ENCODE measurements at regions not wholly inside any gene's neighbourhood (a gene's known extent, or its start where the extent isn't known, plus 50 kb on each side); places are given as distances from the start of the nearest gene placed in this dataset.

DNA sequence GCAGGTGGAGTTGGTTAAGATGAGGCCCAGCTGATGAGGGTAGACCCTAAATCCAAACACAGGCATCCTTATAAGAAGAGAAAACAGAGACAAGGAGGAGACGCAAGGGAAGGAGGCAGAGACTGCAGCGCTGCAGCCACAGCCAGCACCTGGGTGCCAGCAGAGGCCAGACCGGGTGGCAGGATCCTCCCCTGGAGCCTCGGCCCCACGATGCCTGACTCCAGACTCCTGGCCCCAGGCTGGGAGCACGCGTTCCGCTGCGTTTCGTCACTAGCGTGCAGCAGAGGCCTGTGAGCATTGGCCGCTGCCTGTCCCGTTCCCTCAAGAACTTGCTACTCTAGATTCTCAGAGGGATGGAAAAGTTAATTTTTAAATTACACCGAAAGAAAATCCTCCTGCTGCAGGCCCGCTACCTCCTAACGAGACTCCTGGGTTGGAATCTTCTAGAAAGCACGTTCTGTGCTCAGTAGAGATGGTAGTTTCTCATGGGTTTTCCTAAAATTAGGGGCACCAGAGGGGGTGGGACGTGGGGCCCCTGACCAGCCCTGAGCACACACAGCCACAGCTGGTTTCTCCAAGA lies 57.7 kb upstream of the FBRSL1 start:
- Histone ChIP-seq H3K27me3 (no peaks in the 10 kb centered on the region), H3K4me3 (peak overlapping the region; percentile 1; the same call in 1 of the 2 replicates), H3K4me2 (peak overlapping the region; percentile 96), H3K9ac (peak overlapping the region; percentile 66), H3K27ac (peak overlapping the region; percentile 87), H3K4me1 (peaks cover 100% of the 10 kb centered on the region), H3K9me3 (peaks cover 20% of the 10 kb centered on the region), H4K20me1 (no peaks in the 10 kb centered on the region), H3K36me3 (peaks cover 13% of the 10 kb centered on the region)
- TF ChIP-seq Cebpa-rat (IDR thresholded peaks at IDR 0.05): no peak

DNA sequence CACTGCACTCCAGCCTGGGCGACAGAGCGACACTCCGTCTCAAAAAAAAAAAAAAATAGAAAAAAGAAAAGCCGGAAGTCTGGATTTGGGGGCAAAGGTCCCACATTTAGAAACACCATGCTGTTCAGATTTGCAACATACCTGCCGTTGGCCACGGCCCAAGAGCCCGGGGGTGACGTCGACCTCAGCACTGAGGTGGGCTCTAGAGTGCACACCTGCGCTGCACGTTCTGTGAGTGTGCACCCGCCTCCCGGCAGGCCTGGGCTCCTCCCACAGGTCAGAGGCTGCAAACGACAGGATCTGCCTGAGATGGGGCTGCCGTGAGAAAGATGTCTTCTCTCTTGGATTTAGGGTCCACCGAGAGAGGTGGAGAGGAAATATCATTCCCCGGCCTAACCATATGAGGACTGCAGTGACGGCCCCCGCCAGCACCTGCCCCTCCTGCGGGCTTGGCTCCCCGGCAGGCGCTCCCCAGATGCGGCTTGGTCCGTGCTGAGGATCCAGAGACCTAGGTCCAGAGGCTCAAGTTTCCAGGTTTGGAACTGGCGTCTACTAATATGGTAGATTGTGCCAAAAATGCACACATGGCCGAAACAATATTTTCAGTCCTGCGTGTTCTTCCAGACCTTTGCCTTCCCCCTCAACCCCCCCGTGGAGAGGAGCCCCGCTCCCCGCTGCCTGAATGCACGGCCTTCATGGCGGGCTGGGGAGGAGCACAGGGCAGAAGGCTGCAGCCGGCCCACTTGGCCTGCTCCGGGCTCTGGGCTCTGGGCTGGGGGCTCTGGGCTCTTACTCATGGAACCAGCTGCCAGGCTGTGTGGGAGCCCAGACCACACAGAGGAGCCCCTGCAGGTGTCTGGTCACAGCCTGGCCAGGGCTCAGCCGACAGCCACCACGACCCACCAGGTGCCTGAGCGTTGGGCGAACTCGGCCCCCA lies 58.8 kb upstream of the FBRSL1 start:
- H3K4me3 ChIP-seq: peak overlapping the region; percentile 20; the same call in 1 of the 2 replicates
- peak overlapping the region; percentile 96 for H3K4me2 ChIP-seq
- TF ChIP-seq Cebpa-rat (IDR thresholded peaks at IDR 0.05): no peak
- no peaks in the 10 kb centered on the region for H4K20me1 ChIP-seq
- H3K36me3 ChIP-seq: peaks cover 11% of the 10 kb centered on the region
- H3K9ac ChIP-seq: peak overlapping the region; percentile 66
- no peaks in the 10 kb centered on the region for H3K27me3 ChIP-seq
- peaks cover 98% of the 10 kb centered on the region for H3K4me1 ChIP-seq
- peaks cover 15% of the 10 kb centered on the region for H3K9me3 ChIP-seq
- H3K27ac ChIP-seq: peak overlapping the region; percentile 87

DNA sequence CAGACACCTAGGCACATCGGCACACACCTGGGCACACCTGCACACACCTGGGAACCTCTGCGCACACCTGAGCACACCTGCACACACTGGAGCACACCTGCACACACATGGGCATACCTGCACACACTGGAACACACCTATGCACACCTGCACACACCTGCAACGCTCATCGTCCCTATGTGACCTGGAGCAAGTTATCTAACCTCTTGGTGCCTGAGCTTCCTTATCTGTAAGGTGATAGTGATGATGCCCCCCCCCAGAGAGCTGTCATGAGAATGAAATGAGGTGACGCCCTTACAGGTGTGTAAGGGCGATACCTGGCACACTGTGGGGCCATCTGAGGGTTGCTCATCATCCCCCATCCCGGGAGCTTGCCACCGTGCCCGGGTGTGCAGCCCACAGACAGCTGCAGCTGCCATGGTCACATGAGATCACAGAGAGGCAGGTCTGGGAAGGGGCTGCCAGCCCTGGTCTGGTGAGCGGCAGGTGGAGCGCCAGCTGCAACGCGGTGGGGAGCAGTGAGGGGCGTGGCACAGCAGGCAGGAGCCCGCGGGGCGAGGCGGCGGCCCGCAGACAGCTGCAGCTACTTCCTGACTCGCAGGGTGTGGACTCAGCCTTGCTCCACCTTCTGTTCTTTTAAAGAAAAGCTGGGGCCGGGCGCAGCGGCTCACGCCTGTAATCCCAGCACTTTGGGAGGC lies 59.9 kb upstream of the FBRSL1 start:
- peaks cover 16% of the 10 kb centered on the region; the same call in 1 of the 2 replicates for H3K36me3 ChIP-seq
- H3K4me3 ChIP-seq: peak overlapping the region; percentile 58
- H3K27me3 ChIP-seq: no peaks in the 10 kb centered on the region
- H3K4me2 ChIP-seq: peak overlapping the region; percentile 96
- peaks cover 16% of the 10 kb centered on the region; the same call in 1 of the 2 replicates for H3K9me3 ChIP-seq
- H4K20me1 ChIP-seq: no peaks in the 10 kb centered on the region
- peaks cover 98% of the 10 kb centered on the region for H3K4me1 ChIP-seq
- H3K27ac ChIP-seq: peak overlapping the region; percentile 87
- no peak for TF ChIP-seq Cebpa-rat (IDR thresholded peaks at IDR 0.05)
- H3K9ac ChIP-seq: peak overlapping the region; percentile 59; the same call in 1 of the 2 replicates

DNA sequence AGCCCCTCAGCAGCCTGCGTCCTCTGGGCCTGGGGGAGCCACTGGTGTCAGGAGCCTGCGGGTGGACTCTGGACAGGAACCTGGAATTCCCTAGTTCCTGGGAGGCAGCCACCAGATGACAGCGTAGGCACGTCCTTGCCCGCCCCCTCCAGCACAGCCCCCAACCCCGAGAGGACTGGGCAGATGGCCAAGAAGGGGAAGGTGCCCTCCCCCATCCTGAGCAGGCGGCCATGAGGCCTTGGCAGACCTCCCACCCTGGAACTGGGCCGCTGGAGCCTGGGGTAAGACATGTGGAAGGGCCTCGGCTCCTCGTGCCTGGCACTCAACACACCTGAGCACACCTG lies 60.4 kb upstream of the FBRSL1 start:
- Histone ChIP-seq H3K27me3 (no peaks in the 10 kb centered on the region), H3K36me3 (peaks cover 16% of the 10 kb centered on the region; the same call in 1 of the 2 replicates), H4K20me1 (no peaks in the 10 kb centered on the region), H3K9ac (peak overlapping the region; percentile 59), H3K4me3 (peak overlapping the region; percentile 58), H3K4me2 (peak overlapping the region; percentile 96), H3K9me3 (peaks cover 21% of the 10 kb centered on the region), H3K4me1 (peaks cover 98% of the 10 kb centered on the region), H3K27ac (peak overlapping the region; percentile 87)
- no peak for TF ChIP-seq Cebpa-rat (IDR thresholded peaks at IDR 0.05)

DNA sequence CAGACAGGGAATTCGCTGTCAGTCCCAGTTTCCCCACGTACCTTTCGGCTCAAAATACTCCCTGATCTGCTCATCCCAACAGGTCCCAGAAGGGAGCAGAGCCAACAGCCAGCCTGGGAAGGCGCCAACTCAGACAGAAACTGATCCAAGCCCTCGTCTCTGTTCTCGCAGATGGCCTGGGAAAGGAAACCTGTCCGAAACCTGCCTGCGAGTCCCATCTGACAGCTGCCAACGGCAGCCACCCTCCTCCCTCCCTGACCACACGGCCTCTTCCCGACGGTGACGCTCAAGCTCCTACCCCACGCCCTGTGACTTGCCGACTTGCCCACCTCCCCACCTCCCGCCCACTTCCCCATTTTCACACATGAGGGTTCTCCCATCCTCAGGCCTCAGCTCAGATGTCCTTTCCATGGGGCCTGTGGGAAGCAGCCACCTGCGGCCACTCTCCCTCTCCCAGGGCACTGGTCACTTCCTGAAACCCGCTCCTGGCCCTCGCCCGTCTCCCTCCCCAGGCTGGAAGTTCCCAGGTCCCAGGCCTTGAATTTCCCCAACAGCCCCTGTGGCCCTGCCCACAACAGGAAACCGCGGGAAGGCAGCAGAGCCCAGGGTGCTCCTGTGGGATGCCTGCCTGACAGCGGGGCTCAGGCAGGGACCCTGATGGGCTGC lies 60.9 kb upstream of the FBRSL1 start:
- no peaks in the 10 kb centered on the region for H3K27me3 ChIP-seq
- H3K36me3 ChIP-seq: peaks cover 16% of the 10 kb centered on the region; the same call in 1 of the 2 replicates
- TF ChIP-seq Cebpa-rat (IDR thresholded peaks at IDR 0.05): no peak
- peak overlapping the region; percentile 58 for H3K4me3 ChIP-seq
- peak overlapping the region; percentile 59 for H3K9ac ChIP-seq
- H4K20me1 ChIP-seq: no peaks in the 10 kb centered on the region
- peak overlapping the region; percentile 96 for H3K4me2 ChIP-seq
- H3K9me3 ChIP-seq: peaks cover 22% of the 10 kb centered on the region
- peaks cover 98% of the 10 kb centered on the region for H3K4me1 ChIP-seq
- H3K27ac ChIP-seq: peak overlapping the region; percentile 87

DNA sequence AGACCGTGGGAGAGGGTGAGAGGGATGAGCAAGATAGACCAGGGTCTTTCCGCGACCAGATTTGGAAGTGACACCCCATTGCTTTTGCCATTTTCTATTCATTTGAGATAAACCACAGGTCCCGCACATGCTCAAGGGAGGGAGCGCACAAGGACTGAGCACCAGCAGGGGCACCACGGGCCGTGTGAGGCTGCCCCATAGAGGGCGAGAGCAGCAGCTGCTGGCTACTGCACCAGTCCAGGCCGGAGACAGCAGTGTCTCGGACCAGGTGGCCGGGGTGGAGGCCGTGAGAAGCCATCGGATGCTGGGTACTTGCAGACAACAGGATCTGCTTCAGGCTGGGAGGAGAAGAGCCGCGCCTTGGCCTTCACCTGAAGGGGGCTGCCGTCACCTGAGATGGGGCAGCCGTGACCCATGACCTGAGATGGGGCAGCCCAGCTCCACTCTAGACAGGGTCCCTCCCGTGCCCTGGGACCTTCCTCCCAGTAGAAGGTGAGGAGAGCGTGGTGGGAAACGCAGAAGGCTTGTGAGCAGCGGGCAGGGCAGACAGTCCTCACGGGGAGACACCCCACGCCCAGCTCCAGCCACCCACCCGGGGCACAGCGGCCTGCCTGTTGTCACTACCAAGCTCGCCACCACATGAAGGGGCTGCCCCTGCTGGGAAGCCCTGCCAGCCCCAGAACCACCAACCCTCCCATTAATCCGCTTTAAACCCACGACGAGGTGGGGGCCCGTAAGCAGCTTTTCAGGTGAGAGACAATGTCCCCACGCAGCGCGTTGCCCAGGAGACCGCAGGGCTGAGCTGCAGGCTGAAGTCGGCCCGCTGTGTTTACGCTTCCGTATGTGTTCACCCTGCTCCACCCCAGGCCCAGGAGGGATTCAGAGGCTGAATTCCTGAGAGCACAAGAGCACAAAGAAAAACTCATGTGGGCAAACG lies 61.7 kb upstream of the FBRSL1 start:
- H3K4me3 ChIP-seq: peak overlapping the region; percentile 58
- H3K4me1 ChIP-seq: peaks cover 98% of the 10 kb centered on the region
- no peaks in the 10 kb centered on the region for H3K27me3 ChIP-seq

DNA sequence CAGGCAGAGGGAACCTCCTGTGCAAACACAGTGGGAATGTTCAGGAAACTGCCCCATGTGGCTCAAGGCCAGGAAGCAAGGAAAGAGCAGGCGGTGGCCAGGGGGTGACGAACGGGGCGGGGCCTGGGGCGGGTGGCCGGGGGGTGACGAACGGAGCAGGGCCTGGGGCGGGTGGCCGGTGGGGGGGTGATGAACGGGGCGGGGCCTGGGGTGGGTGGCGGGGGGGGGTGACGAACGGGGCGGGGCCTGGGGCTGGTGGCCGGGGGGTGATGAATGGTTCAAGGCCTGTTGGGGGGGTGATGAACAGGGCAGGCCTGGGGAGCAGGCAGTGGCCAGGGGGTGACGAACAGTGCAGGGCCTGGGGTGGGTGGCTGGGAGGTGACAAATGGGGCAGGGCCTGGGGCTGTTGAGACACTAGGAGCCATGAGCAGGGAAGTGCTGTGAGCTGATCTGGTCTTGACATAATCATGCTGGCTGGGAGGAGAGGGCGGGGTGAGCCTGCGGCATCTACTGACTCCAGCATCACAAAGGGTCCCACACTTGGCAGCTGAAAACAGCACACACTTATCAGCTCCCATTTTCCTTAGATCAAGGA lies 62.7 kb upstream of the FBRSL1 start:
- Histone ChIP-seq H3K4me2 (peak overlapping the region; percentile 96), H3K4me3 (peak overlapping the region; percentile 58; the same call in 1 of the 2 replicates), H3K9me3 (peaks cover 22% of the 10 kb centered on the region), H3K36me3 (peaks cover 16% of the 10 kb centered on the region; the same call in 1 of the 2 replicates), H3K27ac (peak overlapping the region; percentile 87), H3K4me1 (peaks cover 98% of the 10 kb centered on the region), H3K9ac (no peak overlapping the region), H4K20me1 (no peaks in the 10 kb centered on the region), H3K27me3 (no peaks in the 10 kb centered on the region)
- no peak for TF ChIP-seq Cebpa-rat (IDR thresholded peaks at IDR 0.05)

More for the DNA sequence above, 61.7 kb upstream of the FBRSL1 start:
- H3K27ac ChIP-seq: peak overlapping the region; percentile 87
- peaks cover 22% of the 10 kb centered on the region for H3K9me3 ChIP-seq
- H3K36me3 ChIP-seq: peaks cover 16% of the 10 kb centered on the region; the same call in 1 of the 2 replicates
- H3K9ac ChIP-seq: peak overlapping the region; percentile 59
- H3K4me2 ChIP-seq: peak overlapping the region; percentile 96
- no peak for TF ChIP-seq Cebpa-rat (IDR thresholded peaks at IDR 0.05)
- H4K20me1 ChIP-seq: no peaks in the 10 kb centered on the region

Measured in BLaER1 (cell line).